AG09319 (cell line): ENCODE measurements at regions not wholly inside any gene's neighbourhood (a gene's known extent, or its start where the extent isn't known, plus 50 kb on each side); places are given as distances from the start of the nearest gene placed in this dataset.

Source experiments
- DNase-seq: peaks from one replicate; pipeline ENCODE4 v3.0.0-alpha.2; 2010; ENCODE audit warnings: low read depth; ENCODE audit errors: extremely low read depth
- TF ChIP-seq, protein P1 (sequence below): IDR thresholded peaks from 2 replicates; pipeline ENCODE4 v1.5.1; 2011; ENCODE audit warnings: low read depth, mild to moderate bottlenecking, inconsistent platforms, low read length, moderate library complexity

DNA sequence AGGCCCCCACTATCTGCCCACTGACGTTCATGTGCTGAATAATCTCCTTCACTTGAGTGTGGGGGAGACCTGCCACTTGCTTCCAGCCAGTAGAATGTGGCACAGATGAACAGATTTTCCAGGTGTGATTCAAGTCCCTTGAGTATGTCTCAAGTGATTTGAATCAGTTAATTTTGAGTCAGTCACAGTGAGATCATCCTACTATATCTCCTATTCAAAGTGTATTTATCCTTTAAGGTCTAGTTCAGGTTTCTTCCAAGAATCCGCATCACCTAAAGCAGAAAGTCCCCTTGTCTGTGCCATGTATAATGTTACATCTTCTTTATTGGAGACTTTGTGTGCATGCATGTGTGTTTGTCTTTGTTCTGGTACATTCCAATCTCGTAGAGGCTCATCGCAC, 208.3 kb upstream of the DAB2 start:
- no peak for DNase-seq
- TF ChIP-seq, protein P1, sequence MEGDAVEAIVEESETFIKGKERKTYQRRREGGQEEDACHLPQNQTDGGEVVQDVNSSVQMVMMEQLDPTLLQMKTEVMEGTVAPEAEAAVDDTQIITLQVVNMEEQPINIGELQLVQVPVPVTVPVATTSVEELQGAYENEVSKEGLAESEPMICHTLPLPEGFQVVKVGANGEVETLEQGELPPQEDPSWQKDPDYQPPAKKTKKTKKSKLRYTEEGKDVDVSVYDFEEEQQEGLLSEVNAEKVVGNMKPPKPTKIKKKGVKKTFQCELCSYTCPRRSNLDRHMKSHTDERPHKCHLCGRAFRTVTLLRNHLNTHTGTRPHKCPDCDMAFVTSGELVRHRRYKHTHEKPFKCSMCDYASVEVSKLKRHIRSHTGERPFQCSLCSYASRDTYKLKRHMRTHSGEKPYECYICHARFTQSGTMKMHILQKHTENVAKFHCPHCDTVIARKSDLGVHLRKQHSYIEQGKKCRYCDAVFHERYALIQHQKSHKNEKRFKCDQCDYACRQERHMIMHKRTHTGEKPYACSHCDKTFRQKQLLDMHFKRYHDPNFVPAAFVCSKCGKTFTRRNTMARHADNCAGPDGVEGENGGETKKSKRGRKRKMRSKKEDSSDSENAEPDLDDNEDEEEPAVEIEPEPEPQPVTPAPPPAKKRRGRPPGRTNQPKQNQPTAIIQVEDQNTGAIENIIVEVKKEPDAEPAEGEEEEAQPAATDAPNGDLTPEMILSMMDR, result no peak

DNA sequence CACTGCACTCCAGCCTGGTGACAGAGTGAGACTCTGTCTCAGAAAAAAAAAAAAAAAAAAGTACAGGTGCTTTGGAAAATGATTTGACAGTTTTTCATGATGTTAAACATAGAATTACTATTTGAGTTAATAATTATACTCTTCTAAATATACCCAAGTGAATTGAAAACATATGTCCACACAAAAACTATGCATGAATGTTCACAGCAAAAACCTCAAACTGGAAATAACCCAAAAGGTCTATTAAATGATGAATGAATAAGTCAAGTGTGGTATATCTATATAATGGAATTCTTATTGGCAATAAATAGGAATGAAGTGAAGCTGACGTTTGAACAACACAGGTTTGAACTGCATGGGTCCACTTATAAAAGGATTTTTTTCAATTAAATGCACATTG, 207.2 kb upstream of the DAB2 start:
- DNase-seq, result no peak
- TF ChIP-seq, protein P1, result no peak

DNA sequence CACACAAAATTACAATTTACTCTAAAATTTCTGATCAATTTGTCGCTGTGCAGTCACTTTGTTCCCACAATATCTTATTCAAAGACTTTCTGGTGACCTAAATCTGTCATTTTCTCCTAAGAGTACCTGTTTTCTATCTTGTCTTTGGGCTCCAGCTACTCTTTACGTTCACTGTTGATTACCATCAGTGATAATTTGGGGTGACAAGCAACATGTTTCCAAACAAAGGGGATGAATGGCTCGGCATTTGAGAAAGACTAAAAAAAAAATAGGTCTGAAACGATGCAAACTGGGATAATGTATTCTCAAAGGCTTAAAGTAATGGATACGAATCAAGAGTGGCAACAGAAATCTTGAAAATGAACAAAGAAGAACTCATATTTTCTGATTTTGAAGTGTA, 205.2 kb upstream of the DAB2 start:
- DNase-seq, result no peak
- TF ChIP-seq, protein P1, result no peak

DNA sequence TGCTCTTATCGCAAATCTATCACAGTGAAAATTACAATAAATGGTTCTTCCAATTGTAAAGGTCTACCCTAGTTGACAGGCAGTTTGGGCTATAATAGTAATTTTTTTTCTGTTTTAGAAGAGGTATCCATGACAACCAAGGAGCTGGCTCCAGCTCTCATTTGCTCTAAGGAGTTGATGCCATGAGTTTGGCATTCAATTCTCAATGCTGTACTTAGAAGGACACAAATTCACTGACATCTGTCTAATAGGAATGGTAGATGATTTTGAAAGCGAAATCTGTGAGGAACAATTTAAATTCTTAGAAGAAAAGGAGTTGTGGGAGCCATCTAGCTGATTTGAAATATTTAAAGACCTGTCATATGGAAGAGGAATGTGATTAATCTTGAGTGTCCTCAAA, 203.6 kb upstream of the DAB2 start:
- TF ChIP-seq, protein P1, result no peak
- DNase-seq, result no peak

DNA sequence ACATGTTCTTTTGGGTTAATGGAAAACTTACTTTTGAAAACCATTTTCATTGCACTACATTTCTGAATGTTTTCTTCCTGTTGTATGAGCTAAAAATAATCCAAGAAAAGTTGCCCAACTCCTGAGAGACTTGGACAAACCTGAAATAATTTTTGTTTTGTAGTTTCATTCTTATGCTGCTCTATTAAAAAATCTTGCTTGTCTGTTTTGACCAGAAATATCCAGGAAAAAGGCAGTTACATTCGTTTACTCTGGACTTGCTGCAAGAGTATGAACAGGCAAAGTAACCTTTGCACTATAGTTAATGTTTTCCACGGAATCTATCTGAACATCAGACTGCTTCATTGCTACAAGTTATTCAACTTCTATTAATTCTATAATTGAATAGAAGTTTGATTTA, 200.1 kb upstream of the DAB2 start:
- no peak for DNase-seq
- TF ChIP-seq, protein P1, result no peak

DNA sequence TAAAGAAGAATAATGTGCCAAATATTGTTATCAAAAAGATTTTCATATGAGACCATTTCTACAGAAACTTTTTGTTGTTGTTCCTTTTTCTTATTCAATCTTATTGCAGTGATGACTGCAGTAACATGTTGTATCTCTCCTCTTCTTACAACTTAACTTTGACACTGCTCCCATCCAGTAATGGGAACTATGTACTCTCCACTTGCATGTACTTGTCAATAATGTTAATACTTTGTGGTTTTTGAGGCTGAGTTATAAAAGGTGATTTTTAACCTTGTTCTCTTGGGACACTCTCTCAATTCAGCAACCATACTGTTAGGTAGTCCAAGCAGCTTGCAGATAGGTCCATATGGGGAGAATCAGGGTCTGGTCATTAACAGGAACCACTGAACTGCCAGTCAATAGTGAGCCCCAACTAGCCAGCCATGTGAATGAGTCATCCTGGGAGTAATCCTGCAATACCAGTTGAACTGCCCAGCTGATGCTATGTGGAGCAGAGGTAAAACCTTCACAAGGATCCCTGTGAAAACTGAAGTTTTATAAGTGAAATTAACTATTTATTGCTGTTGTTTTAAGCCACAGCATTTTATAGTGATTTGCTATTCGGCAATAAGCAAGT, 199.6 kb upstream of the DAB2 start:
- DNase-seq, result no peak
- TF ChIP-seq, protein P1, result no peak

DNA sequence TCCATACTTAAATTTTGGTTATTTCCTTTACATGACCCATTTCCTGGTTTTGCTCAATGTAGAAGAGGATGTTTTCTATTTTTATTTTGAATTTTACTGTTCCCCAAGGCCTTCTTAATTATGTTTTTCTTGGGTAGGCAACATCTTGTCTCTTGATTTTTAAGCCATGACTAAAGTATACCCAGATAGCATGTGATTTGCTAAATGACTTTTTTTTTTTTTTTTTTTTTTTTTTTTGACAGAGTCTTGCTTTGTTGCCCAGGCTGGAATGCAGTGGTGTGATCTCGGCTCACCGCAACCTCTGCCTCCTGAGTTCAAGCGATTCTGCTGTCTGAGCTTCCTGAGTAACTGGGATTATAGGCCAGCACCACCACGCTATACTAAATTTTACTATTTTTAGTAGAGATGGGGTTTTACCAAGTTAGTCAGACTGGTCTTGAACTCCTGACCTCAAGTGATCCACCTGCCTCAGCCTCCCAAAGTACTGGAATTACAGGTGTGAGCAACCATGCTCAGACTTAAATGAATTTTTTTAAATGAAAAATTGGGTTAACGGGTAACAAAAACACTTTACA, 198.6 kb upstream of the DAB2 start:
- TF ChIP-seq, protein P1, result no peak
- DNase-seq, result no peak
